HG03039 (cell line): ENCODE measurements at regions not wholly inside any gene's neighbourhood (a gene's known extent, or its start where the extent isn't known, plus 50 kb on each side); places are given as distances from the start of the nearest gene placed in this dataset.
A peak's percentile ranks its signal among the peaks of the same experiment; 100 is the strongest.

ENCODE experiments used
- ATAC-seq: cut with Tn5 transposase; IDR thresholded peaks from one replicate; pipeline ENCODE4 v1.9.1; 2021; ENCODE audit warnings: mild to moderate bottlenecking, moderate library complexity; ENCODE audit not compliant: unreplicated experiment

DNA sequence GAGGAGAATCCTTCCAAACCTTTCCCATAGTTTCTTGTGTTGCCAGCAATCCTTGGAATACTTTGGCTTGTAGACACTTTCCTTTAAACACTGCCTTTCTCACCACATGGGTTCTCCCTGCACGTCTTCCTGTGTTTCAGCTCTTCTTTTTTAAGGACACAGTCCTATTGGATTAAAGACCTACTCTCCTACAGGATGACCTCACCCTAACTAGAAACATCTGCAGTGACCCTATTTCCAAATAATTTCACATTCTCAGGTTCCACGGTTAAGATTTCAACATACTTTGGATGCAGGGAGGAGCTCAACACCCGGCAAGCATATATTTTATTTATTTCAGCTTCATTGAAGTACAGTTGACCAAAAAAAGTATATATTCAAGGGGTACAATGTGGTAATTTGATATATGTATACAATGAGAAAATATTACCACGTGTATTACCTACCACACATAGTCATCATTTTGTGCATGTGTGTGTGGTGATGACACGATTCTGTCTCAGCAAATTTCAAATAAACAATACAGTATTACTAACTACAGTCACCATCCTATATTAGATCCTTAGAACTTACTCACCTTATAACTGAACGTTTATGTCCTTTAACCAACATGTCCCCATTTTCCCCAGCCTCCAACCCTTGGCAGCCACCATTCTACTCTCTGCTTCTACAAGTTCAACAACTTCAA lies 745.0 kb downstream of the CBLN2 start:
- ATAC-seq: no peak

DNA sequence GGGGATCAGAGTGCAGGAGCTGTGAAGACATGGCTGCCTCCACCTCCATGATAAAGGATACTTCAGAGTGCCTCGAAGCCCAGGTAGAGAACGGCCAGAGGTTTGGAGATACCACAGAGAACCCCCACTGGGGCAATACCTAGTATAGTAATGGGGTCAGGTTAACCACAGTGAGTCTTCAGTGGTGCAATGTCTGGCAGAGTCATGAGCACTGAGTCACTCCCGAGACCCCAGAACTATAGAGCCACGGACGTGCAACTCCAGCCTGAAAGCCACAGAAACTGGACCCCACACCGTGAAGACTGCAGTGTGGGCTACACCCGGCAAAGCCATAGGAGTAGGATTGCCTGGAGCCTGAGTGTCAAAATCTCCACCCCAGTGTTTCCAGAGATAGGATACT lies 746.6 kb downstream of the CBLN2 start:
- ATAC-seq: no peak

DNA sequence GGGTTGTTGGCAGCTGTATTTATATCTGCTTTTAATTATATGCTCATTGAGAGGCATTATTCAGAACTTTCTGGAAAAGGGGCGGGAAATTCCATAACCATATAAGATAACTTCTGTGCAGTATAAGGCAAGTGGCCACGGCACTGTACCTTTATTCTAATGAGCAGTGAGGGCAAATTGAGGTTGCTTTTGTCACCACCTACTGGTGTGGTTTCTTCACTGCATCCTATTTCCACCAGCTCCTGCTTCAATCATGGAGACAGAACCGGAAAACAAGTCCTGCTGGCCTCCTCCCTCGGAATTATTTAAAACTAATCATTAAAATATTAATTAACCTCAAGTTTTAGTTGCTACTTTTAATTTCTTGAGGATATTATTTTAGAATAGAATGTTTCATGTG lies 759.4 kb downstream of the CBLN2 start:
- peak; percentile 65 for ATAC-seq

DNA sequence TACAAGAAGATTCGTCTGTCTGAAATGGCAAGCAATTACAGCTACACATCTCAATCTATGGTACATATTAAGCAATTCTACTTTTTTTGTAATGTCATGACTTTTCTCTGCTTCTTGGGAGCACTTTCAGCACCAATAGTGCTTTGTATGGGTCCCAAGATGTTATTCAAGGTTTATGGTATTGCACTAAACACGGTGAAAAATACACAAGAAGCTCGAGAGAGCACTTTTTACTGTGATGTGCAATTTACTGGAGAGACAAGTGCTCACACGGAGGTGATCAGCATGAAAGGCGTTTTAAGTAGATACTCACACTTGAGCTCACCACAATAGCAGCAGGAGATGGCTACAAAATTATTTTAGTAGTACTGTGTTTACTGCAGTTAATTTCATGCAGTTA lies 783.6 kb downstream of the CBLN2 start:
- ATAC-seq: no peak

DNA sequence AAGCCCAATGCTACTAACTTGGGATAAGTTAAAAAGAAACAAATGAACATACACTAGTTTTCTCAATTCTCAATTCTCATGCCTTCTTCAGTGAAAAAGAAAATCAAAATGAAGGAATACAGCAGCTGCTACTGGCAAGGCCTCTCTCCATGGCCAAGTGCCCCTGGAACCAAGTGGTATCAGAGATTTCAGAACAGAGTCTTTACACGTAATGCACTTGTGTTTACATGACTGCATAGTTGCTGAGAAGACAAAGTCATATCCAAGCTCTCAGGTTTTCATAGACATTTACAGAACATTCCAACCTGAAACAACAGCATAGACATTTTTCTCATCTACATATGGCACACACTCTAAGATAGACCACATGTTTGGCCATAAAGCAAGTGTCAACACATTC lies 789.9 kb downstream of the CBLN2 start:
- ATAC-seq: no peak

DNA sequence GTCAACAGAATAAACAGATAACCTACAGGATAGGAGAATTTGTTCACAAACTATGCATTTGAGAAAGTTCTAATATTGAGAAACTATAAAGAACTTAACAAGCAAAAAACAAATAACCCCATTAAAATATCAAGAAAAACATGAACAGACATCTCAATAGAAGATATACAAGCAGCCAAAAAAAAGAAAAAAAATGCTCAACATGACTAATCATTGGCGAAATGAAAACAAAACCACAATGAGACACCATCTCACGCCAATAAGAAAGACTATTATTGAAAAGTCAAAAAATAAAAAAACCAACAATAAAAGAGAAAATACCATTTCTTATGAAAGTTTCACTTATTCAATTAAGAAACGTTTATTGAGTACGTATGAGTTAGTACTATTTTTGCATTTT lies 800.5 kb downstream of the CBLN2 start:
- ATAC-seq: no peak

DNA sequence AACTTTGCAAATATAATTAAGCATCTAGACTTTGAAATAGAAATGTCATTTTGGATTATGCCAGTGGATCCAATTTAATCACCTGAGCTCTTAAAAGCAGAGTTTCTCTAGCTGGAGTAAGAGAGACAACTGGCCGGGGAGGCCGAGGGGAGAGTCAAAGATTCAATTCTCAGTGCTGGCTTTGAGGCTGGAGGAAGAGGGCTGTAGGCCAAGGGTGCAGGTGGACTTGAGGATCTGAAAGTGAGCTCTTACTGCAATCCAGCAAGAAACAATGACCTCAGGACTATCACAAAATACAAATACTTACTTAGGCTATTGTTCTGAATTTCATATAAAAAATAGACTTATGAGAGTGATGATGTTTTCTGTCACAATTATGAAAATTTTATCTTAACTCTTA lies 814.5 kb downstream of the CBLN2 start:
- ATAC-seq: no peak

DNA sequence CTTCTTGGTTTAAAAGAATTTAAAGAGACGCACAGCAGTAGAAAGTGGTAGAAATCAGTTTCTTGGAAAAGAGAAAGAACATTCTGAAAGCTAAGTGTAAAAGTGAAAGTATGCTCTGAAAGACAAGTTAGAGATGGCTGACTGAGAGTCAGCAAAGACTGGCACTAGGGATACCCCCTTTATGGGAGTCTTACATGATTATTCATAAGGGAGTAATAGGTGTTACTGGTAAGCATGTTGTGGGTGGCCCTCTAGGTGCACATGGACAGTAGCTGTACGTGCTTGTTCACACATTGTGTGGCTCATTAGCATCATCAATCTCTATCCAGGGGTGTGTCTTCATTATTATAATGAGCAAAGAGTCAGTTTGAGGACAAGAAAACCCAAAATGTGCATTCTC lies 816.2 kb downstream of the CBLN2 start:
- ATAC-seq: no peak

DNA sequence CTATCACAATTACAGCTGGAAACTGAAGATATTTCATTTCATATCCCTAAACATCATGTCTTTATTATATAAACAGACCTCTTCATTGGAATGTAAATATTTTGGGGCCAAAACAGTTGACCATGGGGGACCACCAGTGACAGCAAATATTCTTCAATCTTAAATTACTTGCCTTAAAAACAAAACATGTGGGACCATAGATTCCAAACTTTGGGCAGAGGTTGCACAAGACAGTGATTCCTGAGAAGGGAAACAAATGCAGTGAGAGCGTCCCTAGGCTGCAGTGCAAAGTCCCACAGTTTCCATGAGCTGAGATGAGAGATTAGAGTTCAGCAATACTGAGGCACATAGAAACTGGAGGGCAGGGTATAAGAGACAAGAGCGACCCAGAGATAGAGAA lies 818.9 kb downstream of the CBLN2 start:
- no peak for ATAC-seq

DNA sequence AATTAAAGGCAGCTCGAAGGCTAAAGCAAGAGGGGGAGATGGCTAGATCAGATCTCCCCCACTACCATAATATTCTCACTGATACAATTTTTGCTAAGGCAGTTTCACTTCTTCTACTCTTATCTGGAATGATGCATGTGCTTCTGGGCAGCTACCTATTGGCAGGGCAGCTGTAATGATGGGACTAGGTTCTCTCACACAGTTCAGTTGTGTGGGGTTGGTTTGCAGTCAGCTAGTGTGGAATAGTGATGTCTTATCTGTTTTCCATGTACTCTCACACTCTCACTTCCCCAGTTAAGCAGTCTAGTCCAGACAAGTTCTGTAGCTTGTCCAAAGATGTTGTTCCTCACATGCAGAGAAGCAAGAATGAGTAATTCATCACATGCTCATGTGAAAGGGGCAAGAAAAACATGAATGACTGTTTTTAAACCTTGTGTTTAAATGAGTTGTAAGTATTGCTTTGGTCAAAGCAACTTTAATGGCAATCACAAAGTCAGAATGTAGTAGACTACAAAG lies 836.1 kb downstream of the CBLN2 start:
- no peak for ATAC-seq

DNA sequence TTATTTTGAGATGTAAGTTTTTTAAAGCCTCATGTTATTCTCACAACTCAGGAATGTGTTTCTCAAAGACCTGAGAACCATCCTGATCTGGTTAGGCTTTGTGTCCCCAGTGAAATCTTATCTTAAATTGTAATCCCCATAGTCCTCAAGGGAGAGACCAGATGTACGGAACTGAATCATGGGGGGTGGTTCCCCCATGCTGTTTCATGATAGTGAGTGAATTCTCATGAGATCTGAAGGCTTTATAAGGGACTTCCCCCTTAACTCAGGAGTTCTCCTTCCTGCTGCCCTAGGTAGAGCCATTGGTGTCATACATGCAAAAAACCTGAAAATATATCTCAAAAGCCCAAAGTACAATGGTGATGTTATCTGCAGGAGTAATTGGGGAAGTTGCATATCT lies 836.7 kb downstream of the CBLN2 start:
- no peak for ATAC-seq

DNA sequence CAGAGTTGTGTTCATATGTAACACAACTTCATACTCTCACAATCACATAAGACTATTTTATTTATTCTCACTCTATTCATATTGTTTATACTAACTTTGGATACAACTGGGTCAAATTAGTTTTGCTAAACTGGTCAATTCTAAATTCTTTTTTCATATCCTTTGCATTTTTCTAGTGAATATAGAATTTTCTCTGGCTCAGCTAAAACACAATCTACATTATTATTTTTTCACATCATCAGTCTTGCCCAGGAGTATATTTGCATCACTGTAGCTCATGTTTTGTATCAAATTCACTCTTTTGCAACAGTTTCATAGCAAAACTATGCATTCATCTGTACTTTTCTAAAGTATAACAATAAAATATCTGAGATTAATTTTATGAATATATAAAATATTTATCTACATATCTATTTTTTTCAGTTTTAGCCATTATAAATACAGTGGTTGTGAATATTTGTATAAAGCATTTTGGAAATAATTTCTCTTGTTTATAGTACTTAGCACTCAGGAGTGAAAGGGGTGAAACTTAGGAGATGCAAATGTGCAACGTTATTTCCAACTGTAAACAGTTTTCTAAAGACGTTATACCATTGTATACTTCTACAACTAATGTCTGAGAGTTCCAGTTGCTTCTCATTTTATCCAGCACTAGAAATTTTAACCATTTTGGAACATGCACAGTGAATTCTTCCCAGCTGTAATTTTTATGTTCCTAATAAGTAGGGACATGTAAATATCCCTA lies 854.6 kb downstream of the CBLN2 start:
- ATAC-seq: no peak

DNA sequence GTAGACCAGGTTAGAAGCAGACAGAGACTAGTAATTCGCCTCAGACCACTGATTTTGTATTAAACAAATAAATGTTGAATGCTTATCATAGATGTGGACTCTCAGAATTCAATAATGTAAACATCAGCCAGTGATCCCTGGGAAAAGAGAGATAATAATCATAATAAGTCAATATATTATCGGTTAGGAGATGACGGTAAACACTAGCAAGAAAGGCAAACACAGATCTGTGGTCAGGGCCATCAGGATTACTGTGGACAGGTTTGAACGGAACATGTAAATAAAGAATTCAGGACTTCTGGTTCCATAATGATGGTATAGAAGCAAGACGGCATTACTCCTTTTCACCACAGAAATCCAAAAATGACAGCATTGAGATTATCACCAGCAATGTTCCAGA lies 861.6 kb downstream of the CBLN2 start:
- ATAC-seq: no peak

DNA sequence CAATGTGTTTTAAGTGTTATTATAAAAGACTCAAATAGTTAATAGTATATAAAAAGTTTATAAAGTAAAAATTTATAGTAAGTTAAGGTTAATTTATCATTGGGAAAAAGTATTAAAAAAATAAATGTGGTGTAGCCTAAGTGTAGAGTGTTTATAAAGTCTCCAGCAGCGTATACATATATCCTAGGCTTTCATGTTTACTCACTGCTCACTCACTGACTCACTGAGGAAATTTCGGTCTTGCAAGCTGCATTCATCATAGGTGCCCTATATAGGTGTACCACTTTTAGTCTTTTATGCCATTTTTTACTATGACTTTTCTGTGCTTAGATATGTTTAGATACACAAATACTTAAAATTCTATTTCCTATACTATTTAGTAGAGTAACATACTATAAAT lies 866.0 kb downstream of the CBLN2 start:
- ATAC-seq: no peak

DNA sequence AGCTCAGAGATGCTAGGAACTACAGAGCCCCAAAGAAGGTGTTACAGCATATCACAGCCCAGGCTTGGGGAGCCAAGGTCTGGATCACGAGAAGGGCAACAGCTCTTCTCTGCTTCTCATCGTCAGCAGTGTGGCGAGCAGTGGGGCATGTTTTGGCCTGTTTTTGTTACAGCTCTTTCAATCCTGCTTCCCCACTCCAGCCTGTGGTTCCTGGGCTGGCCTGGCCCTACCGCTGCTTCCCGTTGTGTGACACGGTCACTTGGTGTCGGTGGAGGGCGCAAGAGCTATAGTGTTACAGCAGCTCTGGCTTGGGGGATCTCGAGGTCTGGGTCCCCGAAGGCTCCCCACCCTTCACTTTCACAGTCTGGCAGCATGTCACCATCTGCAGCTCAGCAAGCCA lies 870.2 kb downstream of the CBLN2 start:
- ATAC-seq: no peak

DNA sequence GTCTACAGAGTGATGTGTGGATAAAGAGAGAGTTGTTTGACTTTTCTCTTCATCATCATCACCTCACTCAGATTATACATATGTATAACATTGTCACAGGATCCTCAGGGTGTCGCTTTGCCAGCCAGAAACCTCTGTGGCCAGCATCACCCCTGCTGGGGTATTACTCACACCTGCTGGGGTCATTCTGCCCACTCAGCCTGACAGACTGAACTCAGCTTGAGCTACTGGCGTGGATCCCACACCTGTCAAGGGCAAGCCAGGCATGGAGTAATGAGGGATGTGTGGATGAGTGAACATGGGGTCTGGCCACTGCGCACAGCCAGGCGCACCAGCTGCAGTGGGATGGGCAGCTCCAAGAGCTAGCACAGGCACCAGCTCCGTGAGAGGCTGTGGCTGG lies 870.6 kb downstream of the CBLN2 start:
- ATAC-seq: no peak

DNA sequence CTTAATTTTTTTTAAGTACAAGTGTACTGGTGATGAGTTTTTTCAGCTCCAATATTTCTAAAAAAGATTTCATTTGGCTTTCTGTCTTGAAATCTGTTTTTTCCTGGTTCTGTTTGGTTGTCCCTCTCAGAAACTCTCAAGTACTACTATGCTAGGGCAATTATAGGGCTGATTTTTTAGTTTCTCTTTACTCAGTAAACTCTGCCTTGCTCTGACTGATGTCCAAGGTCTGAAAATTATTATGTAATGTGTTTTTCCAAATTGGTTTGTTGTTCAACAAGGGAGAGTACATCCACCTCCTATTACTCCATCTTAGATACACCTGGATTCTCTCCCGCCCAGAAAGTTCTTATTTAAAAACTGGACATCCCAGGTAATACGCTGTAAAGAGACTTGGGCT lies 877.7 kb downstream of the CBLN2 start:
- ATAC-seq: no peak

DNA sequence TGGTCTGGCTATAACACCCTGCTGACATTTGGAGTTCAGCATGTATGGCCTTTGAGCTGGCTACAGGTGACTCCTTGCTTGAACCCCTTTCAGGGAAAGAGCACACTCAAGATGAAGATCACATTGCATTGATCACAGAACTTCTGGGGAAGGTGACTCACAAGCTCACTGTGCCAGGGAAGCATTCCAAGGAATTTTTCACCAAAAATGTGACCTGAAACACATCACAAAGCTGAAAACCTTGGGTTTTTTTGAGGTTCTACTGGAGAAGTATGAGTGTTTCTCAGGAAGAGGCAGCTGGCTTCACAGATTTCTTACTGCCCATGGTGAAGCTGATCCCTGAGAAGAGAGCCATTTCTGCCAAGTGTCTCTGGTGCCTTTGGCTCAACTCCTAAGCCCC lies 879.0 kb downstream of the CBLN2 start:
- ATAC-seq: no peak

DNA sequence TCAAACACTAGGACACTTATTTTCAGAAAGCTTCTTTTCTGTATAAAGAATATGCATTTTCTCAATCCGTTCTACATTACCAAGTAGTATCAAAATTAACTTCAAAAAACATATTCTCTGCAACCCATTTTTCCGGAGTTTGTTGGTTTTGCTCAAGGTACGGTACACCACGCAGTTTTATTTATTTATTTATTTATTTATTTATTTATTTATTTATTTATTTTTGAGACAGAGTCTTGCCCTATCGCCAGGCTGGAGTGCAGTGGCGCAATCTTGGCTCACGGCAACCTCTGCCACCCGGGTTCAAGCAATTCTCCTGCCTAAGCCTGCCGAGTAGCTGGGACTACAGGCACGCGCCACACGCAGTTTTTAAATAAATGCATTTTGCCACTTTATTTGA lies 900.3 kb downstream of the CBLN2 start:
- no peak for ATAC-seq

DNA sequence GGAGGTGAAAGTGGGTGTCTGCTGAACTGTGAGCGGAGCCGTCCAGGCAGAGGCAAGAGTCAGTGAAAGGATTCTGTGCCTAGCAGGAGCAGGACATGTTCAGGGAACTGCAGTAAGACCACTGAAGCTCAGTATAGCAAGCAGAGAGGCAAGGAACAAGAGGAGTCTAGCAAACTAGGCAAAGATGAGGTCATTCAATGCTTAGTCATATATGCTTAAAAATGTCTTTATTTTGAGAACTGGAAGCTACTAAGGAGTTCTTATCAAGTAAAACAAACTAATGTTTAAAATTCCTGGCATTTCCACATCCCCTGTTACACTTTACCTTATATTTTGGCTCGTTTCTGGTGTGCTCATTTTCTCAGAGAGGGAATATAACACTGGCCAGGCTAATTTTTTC lies 913.4 kb downstream of the CBLN2 start:
- ATAC-seq: no peak

DNA sequence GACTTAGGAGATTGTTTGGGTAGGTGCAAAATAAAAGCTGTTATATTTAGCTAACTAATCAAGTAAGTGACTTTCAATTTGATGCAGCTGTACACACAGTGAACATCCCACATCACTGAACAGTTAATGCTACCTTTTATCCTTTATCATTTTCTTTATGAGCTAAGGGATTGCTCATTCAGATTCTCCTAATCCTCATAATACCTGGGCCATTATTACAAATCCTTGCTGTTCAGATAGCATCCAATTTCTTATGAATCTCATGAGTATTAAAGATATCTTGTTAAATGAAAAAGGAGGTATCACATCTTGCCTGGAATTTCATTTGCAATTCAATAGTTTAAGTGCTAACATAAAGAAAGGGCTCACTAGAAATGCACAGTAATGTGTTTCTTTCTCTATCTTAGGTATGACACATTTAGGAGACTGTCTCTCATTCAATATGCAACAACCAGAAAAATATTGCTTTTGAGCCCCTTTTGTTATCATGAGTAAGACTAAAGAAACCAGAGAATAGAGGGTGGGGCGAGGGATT lies 918.5 kb downstream of the CBLN2 start:
- ATAC-seq: no peak

DNA sequence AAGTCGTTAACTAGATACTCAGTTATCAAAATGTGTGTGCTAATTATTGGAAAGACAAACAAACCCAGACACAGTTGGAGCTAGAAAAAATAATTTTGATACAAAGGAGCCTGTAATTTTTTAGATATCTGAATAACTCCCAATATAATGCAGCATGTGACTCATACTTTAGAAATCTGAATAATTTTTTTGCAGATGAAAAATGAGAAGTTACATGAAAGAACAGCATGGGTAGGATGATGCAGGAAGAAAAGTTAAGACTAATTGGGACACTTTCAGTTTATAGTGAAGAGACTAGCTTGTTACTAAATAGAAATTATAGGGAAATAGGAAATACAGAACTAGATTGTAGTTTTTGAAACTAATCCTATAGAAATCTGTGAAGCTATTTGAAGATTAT lies 945.8 kb downstream of the CBLN2 start:
- no peak for ATAC-seq
